ENCODE measurements at regions not wholly inside any gene's neighbourhood (a gene's known extent, or its start where the extent isn't known, plus 50 kb on each side); places are given as distances from the start of the nearest gene placed in this dataset.
"Not testable (repeated sequence)": the region's sequence is repeated elsewhere in the genome, so short reads cannot be mapped to it uniquely, and the experiment has no call there.

DNA sequence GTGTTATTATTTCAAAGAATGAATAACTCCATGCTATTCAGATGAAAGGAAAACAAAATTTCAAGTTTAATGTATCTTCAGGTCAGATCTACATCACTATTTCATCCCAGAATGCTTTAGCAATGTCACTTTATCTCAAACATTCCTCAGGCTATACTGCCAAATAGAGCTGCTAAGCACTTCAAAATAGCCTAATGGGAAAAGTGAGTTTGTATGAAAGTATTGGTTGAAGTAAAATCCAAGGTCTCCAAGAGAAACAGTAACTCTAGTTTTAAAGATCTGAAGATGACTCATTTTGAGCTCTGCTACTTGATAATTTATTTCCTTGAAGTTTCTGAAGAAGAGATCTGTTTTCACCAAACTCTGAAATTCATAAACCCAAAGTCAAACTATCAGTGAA, 466.2 kb upstream of the FOXG1 start:
- TF ChIP-seq CTCF (IDR thresholded peaks at IDR 0.05; ENCODE audit: low read depth, low read length, missing control alignments), result no peak
- DNase-seq (ENCODE audit: low read depth), result no peak
- in situ Hi-C loops (cut with HindIII; ENCODE audit: low sequenced_read_pairs), result no loop called here
- H3K4me3 ChIP-seq (ENCODE audit: low read depth, low read length), result no peak overlapping the region

DNA sequence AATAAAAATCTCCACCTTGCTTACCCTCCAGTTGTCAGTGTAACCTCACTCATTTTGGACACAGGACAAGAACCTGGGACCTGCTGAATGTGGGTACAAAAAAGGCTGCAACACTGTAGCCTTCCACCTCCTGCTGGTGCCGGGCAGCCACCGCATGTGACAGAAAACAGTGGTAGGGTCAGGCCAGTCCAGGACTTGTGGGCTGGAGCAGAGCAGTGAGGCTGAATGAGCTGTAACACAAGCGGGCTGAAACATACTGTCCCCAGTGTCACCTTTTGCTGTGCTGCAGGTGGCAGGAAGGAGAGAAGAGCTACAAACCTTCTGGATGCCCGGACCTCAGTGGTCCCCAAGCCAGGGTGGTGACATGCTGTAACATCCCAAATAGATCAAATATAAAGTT, 465.4 kb upstream of the FOXG1 start:
- no peak for TF ChIP-seq CTCF (IDR thresholded peaks at IDR 0.05; ENCODE audit: low read depth, low read length, missing control alignments)
- no peak for DNase-seq (ENCODE audit: low read depth)
- in situ Hi-C loops (cut with HindIII; ENCODE audit: low sequenced_read_pairs), result no loop called here

GRCh38 chr14:28303248-28303647, 463.3 kb upstream of the FOXG1 start:
- DNase-seq (ENCODE audit: low read depth), result no peak
- H3K4me3 ChIP-seq (ENCODE audit: low read depth, low read length), result no peak overlapping the region
- TF ChIP-seq CTCF (IDR thresholded peaks at IDR 0.05; ENCODE audit: low read depth, low read length, missing control alignments), result no peak
- in situ Hi-C loops (cut with HindIII; ENCODE audit: low sequenced_read_pairs), result no loop called here

More for the DNA sequence above, 465.4 kb upstream of the FOXG1 start:
- no peak overlapping the region for H3K4me3 ChIP-seq (ENCODE audit: low read depth, low read length)

GRCh38 chr14:28305938-28306337, 460.6 kb upstream of the FOXG1 start:
- no peak for DNase-seq (ENCODE audit: low read depth)
- in situ Hi-C loops (cut with HindIII; ENCODE audit: low sequenced_read_pairs), result no loop called here
- no peak overlapping the region for H3K4me3 ChIP-seq (ENCODE audit: low read depth, low read length)
- TF ChIP-seq CTCF (IDR thresholded peaks at IDR 0.05; ENCODE audit: low read depth, low read length, missing control alignments), result no peak

- H3K4me3 ChIP-seq (ENCODE audit: low read depth, low read length), result no peak overlapping the region
- no peak for DNase-seq (ENCODE audit: low read depth)
- TF ChIP-seq CTCF (IDR thresholded peaks at IDR 0.05; ENCODE audit: low read depth, low read length, missing control alignments), result no peak
- in situ Hi-C loops (cut with HindIII; ENCODE audit: low sequenced_read_pairs), result no loop called here
These were observed 459.1 kb upstream of the FOXG1 start for GRCh38 chr14:28307506-28307905.

GRCh38 chr14:28308734-28309133, 457.9 kb upstream of the FOXG1 start:
- no peak overlapping the region for H3K4me3 ChIP-seq (ENCODE audit: low read depth, low read length)
- no peak for TF ChIP-seq CTCF (IDR thresholded peaks at IDR 0.05; ENCODE audit: low read depth, low read length, missing control alignments)
- in situ Hi-C loops (cut with HindIII; ENCODE audit: low sequenced_read_pairs), result no loop called here
- peak; percentile 39 for DNase-seq (ENCODE audit: low read depth)

DNA sequence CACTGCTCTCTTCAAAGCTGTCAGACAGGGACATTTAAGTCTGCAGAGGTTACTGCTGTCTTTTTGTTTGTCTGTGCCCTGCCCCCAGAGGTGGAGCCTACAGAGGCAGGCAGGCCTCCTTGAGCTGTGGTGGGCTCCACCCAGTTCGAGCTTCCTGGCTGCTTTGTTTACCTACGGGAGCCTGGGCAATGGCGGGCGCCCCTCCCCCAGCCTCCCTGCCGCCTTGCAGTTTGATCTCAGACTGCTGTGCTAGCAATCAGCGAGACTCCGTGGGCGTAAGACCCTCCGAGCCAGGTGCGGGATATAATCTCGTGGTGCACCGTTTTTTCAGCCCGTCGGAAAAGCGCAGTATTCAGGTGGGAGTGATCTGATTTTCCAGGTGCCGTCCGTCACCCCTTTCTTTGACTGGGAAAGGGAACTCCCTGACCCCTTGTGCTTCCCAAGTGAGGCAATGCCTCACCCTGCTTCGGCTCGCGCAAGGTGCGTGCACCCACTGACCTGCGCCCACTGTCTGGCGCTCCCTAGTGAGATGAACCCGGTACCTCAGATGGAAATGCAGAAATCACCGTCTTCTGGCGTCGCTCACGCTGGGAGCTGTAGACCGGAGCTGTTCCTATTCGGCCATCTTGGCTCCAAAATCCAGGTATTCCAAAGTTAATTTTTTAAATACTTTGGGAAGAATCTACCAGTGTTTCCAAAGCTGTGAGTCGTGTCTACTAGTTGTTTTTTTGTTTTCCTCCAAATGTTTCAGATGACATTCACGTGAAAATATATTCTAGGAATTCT, 448.5 kb upstream of the FOXG1 start:
- DNase-seq (ENCODE audit: low read depth); in situ Hi-C loops (cut with HindIII; ENCODE audit: low sequenced_read_pairs); H3K4me3 ChIP-seq (ENCODE audit: low read depth, low read length): not testable (repeated sequence)
